Duodenal mucosa (tissue), 2 donors: ENCODE measurements at regions not wholly inside any gene's neighbourhood (a gene's known extent, or its start where the extent isn't known, plus 50 kb on each side); places are given as distances from the start of the nearest gene placed in this dataset.

Experiments
- H3K27ac ChIP-seq: one replicate; pipeline ENCODE4 v1.7.0; 2013; ENCODE audit warnings: low read depth, low read length
- H3K27me3 ChIP-seq, 2 donors: one replicate each; pipeline ENCODE4 v1.7.0; 2013; ENCODE audit warnings: low read length in 2 of 2, control low read depth in 1 of 2; ENCODE audit not compliant: insufficient read depth in 2 of 2, control insufficient read depth in 1 of 2
- H3K36me3 ChIP-seq, 2 donors: one replicate each; pipeline ENCODE4 v1.7.0; 2013; ENCODE audit warnings: low read length in 2 of 2, control low read depth in 1 of 2; ENCODE audit not compliant: insufficient read depth in 2 of 2, control insufficient read depth in 1 of 2
- H3K4me1 ChIP-seq, 2 donors: one replicate each; pipeline ENCODE4 v1.7.0; 2013; ENCODE audit warnings: low read length in 2 of 2, control low read depth in 1 of 2; ENCODE audit not compliant: insufficient read depth in 2 of 2, control insufficient read depth in 1 of 2
- H3K4me3 ChIP-seq, 2 donors: one replicate each; pipeline ENCODE4 v1.7.0; 2013; ENCODE audit warnings: low read length in 2 of 2, low read depth in 1 of 2
- H3K9ac ChIP-seq, 2 donors: one replicate each; pipeline ENCODE4 v1.7.0; 2013; ENCODE audit warnings: low read length in 2 of 2, low read depth in 1 of 2
- H3K9me3 ChIP-seq, 2 donors: one replicate each; pipeline ENCODE4 v1.7.0; 2013; ENCODE audit warnings: low read length in 2 of 2, control low read depth in 1 of 2; ENCODE audit not compliant: control insufficient read depth in 1 of 2

- Histone ChIP-seq H3K4me1 (no peaks in the 10 kb centered on the region), H3K9ac (no peak overlapping the region), H3K9me3 (peaks cover 0 to 6% of the 10 kb centered on the region in 2 donors), H3K4me3 (no peak overlapping the region), H3K27ac (no peak overlapping the region), H3K36me3 (no peaks in the 10 kb centered on the region), H3K27me3 (no peaks in the 10 kb centered on the region)
These were observed 269.3 kb downstream of the DMRT2 start for GRCh38 chr9:1319436-1319835.

- Histone ChIP-seq H3K27ac (no peak overlapping the region), H3K36me3 (no peaks in the 10 kb centered on the region), H3K9me3 (peaks cover 0 to 6% of the 10 kb centered on the region in 2 donors), H3K4me1 (no peaks in the 10 kb centered on the region), H3K9ac (no peak overlapping the region), H3K27me3 (no peaks in the 10 kb centered on the region), H3K4me3 (no peak overlapping the region)
These were observed 269.9 kb downstream of the DMRT2 start for GRCh38 chr9:1320051-1320557.

- no peak overlapping the region for H3K4me3 ChIP-seq
- H3K36me3 ChIP-seq = no peaks in the 10 kb centered on the region
- no peaks in the 10 kb centered on the region for H3K27me3 ChIP-seq
- H3K9me3 ChIP-seq = peaks cover 0 to 3% of the 10 kb centered on the region in 2 donors
- H3K27ac ChIP-seq = no peak overlapping the region
- no peaks in the 10 kb centered on the region for H3K4me1 ChIP-seq
- no peak overlapping the region for H3K9ac ChIP-seq
These were observed 270.5 kb downstream of the DMRT2 start for GRCh38 chr9:1320607-1321195.

GRCh38 chr9:1327467-1327866, 277.3 kb downstream of the DMRT2 start:
- Histone ChIP-seq H3K9me3 (no peaks in the 10 kb centered on the region), H3K9ac (no peak overlapping the region)

GRCh38 chr9:1328341-1328740, 278.2 kb downstream of the DMRT2 start:
- Histone ChIP-seq H3K9me3 (no peaks in the 10 kb centered on the region), H3K4me1 (no peaks in the 10 kb centered on the region), H3K9ac (no peak overlapping the region), H3K27ac (no peak overlapping the region), H3K27me3 (no peaks in the 10 kb centered on the region), H3K36me3 (no peaks in the 10 kb centered on the region), H3K4me3 (no peak overlapping the region)

More at GRCh38 chr9:1327467-1327866, 277.3 kb downstream of the DMRT2 start:
- Histone ChIP-seq H3K27me3 (no peaks in the 10 kb centered on the region), H3K4me1 (no peaks in the 10 kb centered on the region), H3K36me3 (no peaks in the 10 kb centered on the region), H3K4me3 (no peak overlapping the region), H3K27ac (no peak overlapping the region)

- no peaks in the 10 kb centered on the region for H3K9me3 ChIP-seq
- H3K27ac ChIP-seq = no peak overlapping the region
- H3K27me3 ChIP-seq = no peaks in the 10 kb centered on the region
- H3K4me1 ChIP-seq = no peaks in the 10 kb centered on the region
- no peak overlapping the region for H3K4me3 ChIP-seq
- no peaks in the 10 kb centered on the region for H3K36me3 ChIP-seq
- H3K9ac ChIP-seq = no peak overlapping the region
These were observed 281.4 kb downstream of the DMRT2 start for GRCh38 chr9:1331546-1332038.

GRCh38 chr9:1332156-1332555, 282.0 kb downstream of the DMRT2 start:
- no peak overlapping the region for H3K9ac ChIP-seq
- no peaks in the 10 kb centered on the region for H3K27me3 ChIP-seq
- no peaks in the 10 kb centered on the region for H3K4me1 ChIP-seq
- H3K27ac ChIP-seq = no peak overlapping the region
- H3K4me3 ChIP-seq = no peak overlapping the region
- H3K36me3 ChIP-seq = no peaks in the 10 kb centered on the region
- H3K9me3 ChIP-seq = no peaks in the 10 kb centered on the region

GRCh38 chr9:1335174-1335573, 285.0 kb downstream of the DMRT2 start:
- Histone ChIP-seq H3K9ac (no peak overlapping the region), H3K4me3 (no peak overlapping the region), H3K27me3 (no peaks in the 10 kb centered on the region), H3K27ac (no peak overlapping the region), H3K9me3 (no peaks in the 10 kb centered on the region), H3K36me3 (no peaks in the 10 kb centered on the region), H3K4me1 (no peaks in the 10 kb centered on the region)

- H3K27ac ChIP-seq = no peak overlapping the region
- H3K4me3 ChIP-seq = no peak overlapping the region
These were observed 287.0 kb downstream of the DMRT2 start for GRCh38 chr9:1337169-1337568.

GRCh38 chr9:1340390-1340789, 290.2 kb downstream of the DMRT2 start:
- Histone ChIP-seq H3K9me3 (peaks cover 0 to 3% of the 10 kb centered on the region in 2 donors), H3K4me3 (no peak overlapping the region), H3K4me1 (no peaks in the 10 kb centered on the region), H3K9ac (no peak overlapping the region), H3K27me3 (no peaks in the 10 kb centered on the region), H3K36me3 (no peaks in the 10 kb centered on the region), H3K27ac (no peak overlapping the region)

More at GRCh38 chr9:1337169-1337568, 287.0 kb downstream of the DMRT2 start:
- H3K9me3 ChIP-seq = no peaks in the 10 kb centered on the region
- H3K9ac ChIP-seq = no peak overlapping the region
- H3K4me1 ChIP-seq = no peaks in the 10 kb centered on the region
- H3K27me3 ChIP-seq = no peaks in the 10 kb centered on the region
- H3K36me3 ChIP-seq = no peaks in the 10 kb centered on the region
